Lower leg skin (tissue), 3 donors: ENCODE measurements at regions not wholly inside any gene's neighbourhood (a gene's known extent, or its start where the extent isn't known, plus 50 kb on each side); places are given as distances from the start of the nearest gene placed in this dataset.

Source experiments
- CTCF ChIP-seq, 3 donors: fragments of 450-650 bp; IDR thresholded peaks; one replicate each; pipeline ENCODE4 v1.5.1; 2016; ENCODE audit warnings: antibody characterized with exemption in 3 of 3, mild to moderate bottlenecking in 3 of 3, moderate library complexity in 2 of 3
- POLR2A ChIP-seq, 2 donors: fragments of 450-650 bp; IDR thresholded peaks; one replicate each; pipeline ENCODE4 v1.6.1; 2016 to 2017; ENCODE audit warnings: antibody characterized with exemption in 2 of 2, mild to moderate bottlenecking in 1 of 2, moderate library complexity in 1 of 2

- TF ChIP-seq CTCF (IDR thresholded peaks at IDR 0.05) (no peak), POLR2A (IDR thresholded peaks at IDR 0.05) (no peak)
These were observed 341.6 kb upstream of the MAOA start for GRCh38 chrX:43314525-43314924.
